A549 (cell line): ENCODE measurements at regions not wholly inside any gene's neighbourhood (a gene's known extent, or its start where the extent isn't known, plus 50 kb on each side); places are given as distances from the start of the nearest gene placed in this dataset.

Experiments
- CHD4 ChIP-seq: fragments of 200-600 bp; sonication (generic); IDR thresholded peaks from 2 replicates; pipeline ENCODE4 v1.6.1; 2016; ENCODE audit warnings: antibody characterized with exemption, mild to moderate bottlenecking, borderline replicate concordance
- CTCF ChIP-seq: fragments of >200 bp; sonication (Bioruptor Twin); formaldehyde crosslinking; IDR thresholded peaks from 3 replicates; pipeline ENCODE4 v1.5.1; 2016
- ELK1 ChIP-seq: fragments of 150-350 bp; IDR thresholded peaks from 2 replicates; pipeline ENCODE4 v1.6.1; 2014; ENCODE audit warnings: low read depth, mild to moderate bottlenecking, low read length
- JUNB ChIP-seq: fragments of >200 bp; sonication (Bioruptor Twin); formaldehyde crosslinking; IDR thresholded peaks from 2 replicates; pipeline ENCODE4 v1.6.1; 2016
- KDM1A ChIP-seq: fragments of 200-600 bp; sonication (generic); IDR thresholded peaks from 2 replicates; pipeline ENCODE4 v1.6.1; 2016; ENCODE audit warnings: low read depth, mild to moderate bottlenecking
- MAFK ChIP-seq: fragments of 450-650 bp; IDR thresholded peaks from 2 replicates; pipeline ENCODE4 v1.6.1; 2014; ENCODE audit not compliant: partially characterized antibody
- MYC ChIP-seq: IDR thresholded peaks from 2 replicates; pipeline ENCODE4 v1.6.1; 2012; ENCODE audit warnings: mild to moderate bottlenecking, inconsistent platforms, low read length, improper control_type of control experiment, borderline replicate concordance
- NR3C1 ChIP-seq: fragments of >200 bp; sonication (Bioruptor Twin); formaldehyde crosslinking; IDR thresholded peaks from 3 replicates; pipeline ENCODE4 v1.6.1; 2017
- PHF8 ChIP-seq: fragments of 200-600 bp; sonication (generic); IDR thresholded peaks from 2 replicates; pipeline ENCODE4 v1.6.1; 2016; ENCODE audit warnings: low read depth, mild to moderate bottlenecking, antibody characterized with exemption, moderate library complexity, borderline replicate concordance
- POLR2A ChIP-seq: IDR thresholded peaks from 2 replicates; pipeline ENCODE4 v1.6.1; 2012; ENCODE audit warnings: mild to moderate bottlenecking, low read length

- no peak for TF ChIP-seq MAFK
- no peak for TF ChIP-seq CTCF
- no peak for TF ChIP-seq POLR2A
- TF ChIP-seq PHF8, result no peak
- no peak for TF ChIP-seq JUNB
- TF ChIP-seq NR3C1, result no peak
- no peak for TF ChIP-seq MYC
- no peak for TF ChIP-seq KDM1A
- TF ChIP-seq ELK1, result no peak
- TF ChIP-seq CHD4, result no peak
Measured at GRCh38 chr2:56540916-56541315, 357.1 kb downstream of the CCDC85A start.
